Endodermal cell (in vitro differentiated cells): ENCODE measurements at regions not wholly inside any gene's neighbourhood (a gene's known extent, or its start where the extent isn't known, plus 50 kb on each side); places are given as distances from the start of the nearest gene placed in this dataset.

Experiments
- DNase-seq: peaks from one replicate; pipeline ENCODE4 v3.0.0-alpha.2; 2017
- H3K27ac ChIP-seq: 2 replicates; pipeline ENCODE4 v1.5.1; 2013; ENCODE audit warnings: mild to moderate bottlenecking, low read depth, low read length, moderate library complexity
- H3K27me3 ChIP-seq: 2 replicates; pipeline ENCODE4 v1.6.1; 2013; ENCODE audit warnings: mild to moderate bottlenecking, low read length, moderate library complexity; ENCODE audit not compliant: insufficient read depth, control insufficient read depth, poor library complexity, severe bottlenecking
- H3K36me3 ChIP-seq: 2 replicates; pipeline ENCODE4 v1.7.0; 2013; ENCODE audit warnings: mild to moderate bottlenecking, low read length, moderate library complexity; ENCODE audit not compliant: control insufficient read depth, insufficient read depth
- H3K4me1 ChIP-seq: one replicate; pipeline ENCODE4 v1.7.0; 2013; ENCODE audit warnings: low read length; ENCODE audit not compliant: control insufficient read depth, insufficient read depth
- H3K4me3 ChIP-seq: 2 replicates; pipeline ENCODE4 v1.5.1; 2013; ENCODE audit warnings: mild to moderate bottlenecking, low read length, moderate library complexity
- H3K9ac ChIP-seq: 2 replicates; pipeline ENCODE4 v1.6.1; 2013; ENCODE audit warnings: mild to moderate bottlenecking, low read length, moderate library complexity; ENCODE audit not compliant: poor library complexity, severe bottlenecking; ENCODE audit errors: extremely low read depth
- H3K9me3 ChIP-seq: 2 replicates; pipeline ENCODE4 v1.6.1; 2013; ENCODE audit warnings: mild to moderate bottlenecking, low read length, moderate library complexity; ENCODE audit not compliant: control insufficient read depth
- H3K27ac Mint-ChIP-seq: 2 replicates; pipeline ENCODE4 v1.8.0; 2020; ENCODE audit warnings: mixed read lengths
- H3K27me3 Mint-ChIP-seq: 2 replicates; pipeline ENCODE4 v1.8.0; 2021; ENCODE audit warnings: mild to moderate bottlenecking, mixed read lengths; ENCODE audit not compliant: insufficient read depth
- H3K36me3 Mint-ChIP-seq: 2 replicates; pipeline ENCODE4 v1.8.0; 2020; ENCODE audit warnings: low read depth, mixed read lengths
- H3K4me1 Mint-ChIP-seq: 2 replicates; pipeline ENCODE4 v1.8.0; 2020; ENCODE audit warnings: mixed read lengths
- H3K4me3 Mint-ChIP-seq: 2 replicates; pipeline ENCODE4 v1.8.0; 2020; ENCODE audit warnings: mild to moderate bottlenecking, moderate library complexity, mixed read lengths
- H3K9me3 Mint-ChIP-seq: 2 replicates; pipeline ENCODE4 v1.8.0; 2020; ENCODE audit warnings: mild to moderate bottlenecking, mixed read lengths
- WGBS, 2 experiments: methylation state at CpG; one replicate each; pipeline versions ENCODE4 v1.1.5 to v1.1.7; 2013; ENCODE audit warnings: missing lambda C conversion rate in 2 of 2, mixed read lengths in 1 of 2; ENCODE audit not compliant: insufficient coverage in 1 of 2, insufficient read length in 1 of 2; 5-methylcytosine and 5-hydroxymethylcytosine counted together
- TF ChIP-seq, protein P1 (sequence below): fragments of 200-600 bp; sonication (generic); conservative IDR thresholded peaks from 2 replicates; pipeline ENCODE4 v1.5.0; 2021; ENCODE audit warnings: antibody characterized with exemption, mild to moderate bottlenecking

DNA sequence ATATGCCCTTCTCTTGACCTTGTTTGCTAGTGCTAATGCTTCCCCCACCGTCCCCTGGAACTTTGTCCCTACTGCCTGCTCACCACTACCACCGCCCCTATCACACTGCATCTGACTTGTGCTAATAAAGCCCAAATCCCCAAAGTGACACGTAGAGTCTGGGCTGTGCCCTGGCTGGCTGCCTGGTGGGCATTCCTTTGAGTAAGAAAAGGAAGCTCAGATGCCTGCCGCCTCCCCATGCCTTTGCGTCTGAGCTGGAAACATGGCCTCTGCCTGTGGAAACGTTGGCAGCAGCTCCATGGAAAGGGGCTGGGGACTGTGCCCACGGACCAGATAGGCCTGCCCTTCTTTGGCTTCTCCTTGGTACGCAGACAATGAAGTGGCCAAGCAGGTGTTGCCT is 138.3 kb downstream of the CYP26A1 start:
- TF ChIP-seq, protein P1, sequence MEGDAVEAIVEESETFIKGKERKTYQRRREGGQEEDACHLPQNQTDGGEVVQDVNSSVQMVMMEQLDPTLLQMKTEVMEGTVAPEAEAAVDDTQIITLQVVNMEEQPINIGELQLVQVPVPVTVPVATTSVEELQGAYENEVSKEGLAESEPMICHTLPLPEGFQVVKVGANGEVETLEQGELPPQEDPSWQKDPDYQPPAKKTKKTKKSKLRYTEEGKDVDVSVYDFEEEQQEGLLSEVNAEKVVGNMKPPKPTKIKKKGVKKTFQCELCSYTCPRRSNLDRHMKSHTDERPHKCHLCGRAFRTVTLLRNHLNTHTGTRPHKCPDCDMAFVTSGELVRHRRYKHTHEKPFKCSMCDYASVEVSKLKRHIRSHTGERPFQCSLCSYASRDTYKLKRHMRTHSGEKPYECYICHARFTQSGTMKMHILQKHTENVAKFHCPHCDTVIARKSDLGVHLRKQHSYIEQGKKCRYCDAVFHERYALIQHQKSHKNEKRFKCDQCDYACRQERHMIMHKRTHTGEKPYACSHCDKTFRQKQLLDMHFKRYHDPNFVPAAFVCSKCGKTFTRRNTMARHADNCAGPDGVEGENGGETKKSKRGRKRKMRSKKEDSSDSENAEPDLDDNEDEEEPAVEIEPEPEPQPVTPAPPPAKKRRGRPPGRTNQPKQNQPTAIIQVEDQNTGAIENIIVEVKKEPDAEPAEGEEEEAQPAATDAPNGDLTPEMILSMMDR = no peak
- Mint-ChIP-seq H3K9me3 (no peaks in the 10 kb centered on the region), H3K4me1 (no peaks in the 10 kb centered on the region), H3K27ac (no peak overlapping the region), H3K4me3 (no peak overlapping the region), H3K27me3 (no peaks in the 10 kb centered on the region), H3K36me3 (no peaks in the 10 kb centered on the region)
- no peaks in the 10 kb centered on the region for H3K27me3 ChIP-seq
- 88 to 91% methylated on average over 7 to 8 of the region's 8 CpGs for WGBS, 2 experiments
- H3K4me3 ChIP-seq = no peak overlapping the region
- no peak overlapping the region for H3K9ac ChIP-seq
- no peaks in the 10 kb centered on the region for H3K9me3 ChIP-seq
- DNase-seq = no peak
- H3K27ac ChIP-seq = no peak overlapping the region
- H3K4me1 ChIP-seq = no peaks in the 10 kb centered on the region
- no peaks in the 10 kb centered on the region for H3K36me3 ChIP-seq

DNA sequence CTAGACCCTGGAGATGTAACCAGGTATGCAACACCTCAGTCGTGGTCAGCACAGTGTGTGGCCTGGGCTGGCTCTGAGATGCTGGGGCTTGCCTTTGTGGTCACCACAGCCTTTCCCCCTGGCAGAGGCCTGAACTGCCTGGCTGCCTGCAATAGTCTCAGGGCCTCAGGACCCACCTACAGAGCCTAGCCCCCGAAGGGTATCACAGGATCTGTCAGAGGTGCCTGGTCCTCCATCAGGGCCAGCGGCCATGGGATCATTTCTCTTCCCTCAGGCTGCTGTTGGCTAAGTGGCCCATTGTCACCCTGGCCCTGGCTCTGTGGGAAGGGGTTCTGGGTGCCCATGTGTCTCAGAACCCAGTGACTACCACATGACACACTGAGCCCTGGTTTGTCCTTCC is 141.6 kb downstream of the CYP26A1 start:
- Mint-ChIP-seq H3K27me3 (no peaks in the 10 kb centered on the region), H3K36me3 (no peaks in the 10 kb centered on the region), H3K4me3 (no peak overlapping the region), H3K27ac (no peak overlapping the region), H3K4me1 (peaks cover 9% of the 10 kb centered on the region), H3K9me3 (no peaks in the 10 kb centered on the region)
- TF ChIP-seq, protein P1 = no peak
- Histone ChIP-seq H3K4me3 (no peak overlapping the region), H3K27ac (no peak overlapping the region), H3K4me1 (no peaks in the 10 kb centered on the region), H3K9me3 (no peaks in the 10 kb centered on the region), H3K9ac (no peak overlapping the region), H3K27me3 (no peaks in the 10 kb centered on the region), H3K36me3 (no peaks in the 10 kb centered on the region)
- 81 to 94% methylated on average over 3 of the region's 3 CpGs for WGBS, 2 experiments
- no peak for DNase-seq

DNA sequence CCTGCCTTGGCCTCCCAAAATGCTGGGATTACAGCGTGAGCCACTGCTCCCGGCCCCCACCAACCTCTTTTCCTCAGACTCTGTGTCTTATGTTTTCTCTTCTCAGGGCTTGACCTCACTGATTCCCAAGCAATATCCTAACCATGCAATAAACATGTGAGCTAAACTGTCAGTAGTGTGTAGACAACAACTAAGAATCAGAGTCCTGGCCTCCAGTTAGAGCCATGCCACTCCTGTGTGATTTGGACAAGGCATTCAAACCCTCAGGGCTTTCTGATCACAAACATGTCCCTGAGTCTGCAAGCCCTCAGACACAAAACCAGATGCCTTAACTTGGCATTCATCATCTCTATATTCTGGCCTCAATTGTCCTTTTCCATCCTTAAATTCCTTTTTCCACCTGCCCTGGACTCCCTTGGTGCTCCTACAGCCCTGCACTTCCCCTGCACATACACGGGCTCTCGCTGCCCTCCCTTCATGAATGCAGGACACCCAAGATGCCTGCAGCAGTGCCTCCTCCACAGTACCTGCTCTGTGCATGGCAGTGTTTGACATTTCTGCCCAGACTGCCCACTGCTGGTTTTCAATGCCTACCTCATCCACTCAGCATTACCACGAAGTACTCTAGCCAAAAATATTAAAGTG is 142.8 kb downstream of the CYP26A1 start:
- DNase-seq = no peak
- no peaks in the 10 kb centered on the region for H3K27me3 ChIP-seq
- H3K9me3 ChIP-seq = no peaks in the 10 kb centered on the region
- no peaks in the 10 kb centered on the region for H3K9me3 Mint-ChIP-seq
- H3K36me3 ChIP-seq = no peaks in the 10 kb centered on the region
- no peak overlapping the region for H3K4me3 ChIP-seq
- peaks cover 14% of the 10 kb centered on the region for H3K4me1 Mint-ChIP-seq
- no peaks in the 10 kb centered on the region for H3K36me3 Mint-ChIP-seq
- H3K27ac Mint-ChIP-seq = no peak overlapping the region
- no peaks in the 10 kb centered on the region for H3K27me3 Mint-ChIP-seq
- no peak overlapping the region for H3K9ac ChIP-seq
- H3K27ac ChIP-seq = no peak overlapping the region
- 96% methylated on average over 4 to 5 of the region's 5 CpGs for WGBS, 2 experiments
- TF ChIP-seq, protein P1 = no peak
- H3K4me3 Mint-ChIP-seq = no peak overlapping the region
- H3K4me1 ChIP-seq = no peaks in the 10 kb centered on the region
